ENCODE measurements at regions not wholly inside any gene's neighbourhood (a gene's known extent, or its start where the extent isn't known, plus 50 kb on each side); places are given as distances from the start of the nearest gene placed in this dataset.

DNA sequence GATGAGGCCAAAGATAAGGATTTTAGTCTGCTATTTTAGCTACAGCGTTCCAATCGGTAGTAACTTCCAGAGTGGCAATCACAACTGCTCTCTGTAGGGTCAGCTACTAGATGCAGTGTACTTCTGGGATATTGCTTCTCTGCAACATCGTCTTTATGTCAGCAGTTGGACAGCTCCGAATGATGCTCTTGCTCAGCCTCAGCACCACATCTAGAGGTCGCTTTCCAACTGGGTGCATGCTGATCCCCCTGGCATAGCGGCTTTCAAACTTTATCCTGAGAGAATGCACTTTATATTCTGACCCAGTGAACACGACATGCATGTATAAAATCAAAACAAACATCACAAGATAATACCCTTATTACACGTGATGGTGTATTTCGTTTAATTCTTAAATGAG is 219.6 kb downstream of the C11orf87 start:
- Histone ChIP-seq H3K27ac (ENCODE audit: extremely low read length, insufficient read depth, low read length) (no peak overlapping the region), H3K4me1 (ENCODE audit: insufficient read depth, low read length) (no peaks in the 10 kb centered on the region), H3K36me3 (replicated peaks in 1 of 2; ENCODE audit: control insufficient read depth in 1 of 2, insufficient read depth in 2 of 2, low read length in 2 of 2) (no peaks in the 10 kb centered on the region), H2AFZ (ENCODE audit: low read length) (no peak overlapping the region), H3K4me2 (ENCODE audit: low read depth, low read length) (no peak overlapping the region), H4K20me1 (ENCODE audit: insufficient read depth, low read length) (no peaks in the 10 kb centered on the region), H3K79me2 (ENCODE audit: insufficient read depth, low read length) (no peaks in the 10 kb centered on the region), H3K27me3 (ENCODE audit: control insufficient read depth in 1 of 2, insufficient read depth in 2 of 2, low read length in 2 of 2) (no peaks in the 10 kb centered on the region), H3K9ac (ENCODE audit: insufficient read depth, low read depth, low read length) (no peak overlapping the region), H3K4me3 (replicated peaks in 1 of 3; ENCODE audit: insufficient read depth in 1 of 3, low read depth in 2 of 3, low read length in 3 of 3) (no peak overlapping the region), H3K9me3 (ENCODE audit: low read length) (peaks cover 3% of the 10 kb centered on the region; the same call in 1 of the 2 replicates)
- in situ Hi-C loops (cut with HindIII; ENCODE audit: extremely low pct_ligation_motif_present, low pct_unique_long_range_greater_than_20kb) (no loop called here), intact Hi-C loops (cut with micrococcal nuclease; ENCODE audit: unreplicated experiment) (no loop called here)
- WGBS (ENCODE audit: low lambda C conversion rate): 26% methylated on average over 9 of the region's 9 CpGs
- ChIA-PET POLR2A (no interaction called here), CTCF (ENCODE audit: low intra/inter-chr PET ratio, low total read pairs) (no interaction called here)
- no TSS peak for BruUV-seq (replicated peaks)
- TF ChIP-seq ESRRA (CRISPR knock-in tag; IDR thresholded peaks at IDR 0.05; ENCODE audit: low read depth) (no peak), MIER2 (CRISPR knock-in tag; IDR thresholded peaks at IDR 0.05) (peak; percentile 96)
- TF ChIP-seq, protein P1, sequence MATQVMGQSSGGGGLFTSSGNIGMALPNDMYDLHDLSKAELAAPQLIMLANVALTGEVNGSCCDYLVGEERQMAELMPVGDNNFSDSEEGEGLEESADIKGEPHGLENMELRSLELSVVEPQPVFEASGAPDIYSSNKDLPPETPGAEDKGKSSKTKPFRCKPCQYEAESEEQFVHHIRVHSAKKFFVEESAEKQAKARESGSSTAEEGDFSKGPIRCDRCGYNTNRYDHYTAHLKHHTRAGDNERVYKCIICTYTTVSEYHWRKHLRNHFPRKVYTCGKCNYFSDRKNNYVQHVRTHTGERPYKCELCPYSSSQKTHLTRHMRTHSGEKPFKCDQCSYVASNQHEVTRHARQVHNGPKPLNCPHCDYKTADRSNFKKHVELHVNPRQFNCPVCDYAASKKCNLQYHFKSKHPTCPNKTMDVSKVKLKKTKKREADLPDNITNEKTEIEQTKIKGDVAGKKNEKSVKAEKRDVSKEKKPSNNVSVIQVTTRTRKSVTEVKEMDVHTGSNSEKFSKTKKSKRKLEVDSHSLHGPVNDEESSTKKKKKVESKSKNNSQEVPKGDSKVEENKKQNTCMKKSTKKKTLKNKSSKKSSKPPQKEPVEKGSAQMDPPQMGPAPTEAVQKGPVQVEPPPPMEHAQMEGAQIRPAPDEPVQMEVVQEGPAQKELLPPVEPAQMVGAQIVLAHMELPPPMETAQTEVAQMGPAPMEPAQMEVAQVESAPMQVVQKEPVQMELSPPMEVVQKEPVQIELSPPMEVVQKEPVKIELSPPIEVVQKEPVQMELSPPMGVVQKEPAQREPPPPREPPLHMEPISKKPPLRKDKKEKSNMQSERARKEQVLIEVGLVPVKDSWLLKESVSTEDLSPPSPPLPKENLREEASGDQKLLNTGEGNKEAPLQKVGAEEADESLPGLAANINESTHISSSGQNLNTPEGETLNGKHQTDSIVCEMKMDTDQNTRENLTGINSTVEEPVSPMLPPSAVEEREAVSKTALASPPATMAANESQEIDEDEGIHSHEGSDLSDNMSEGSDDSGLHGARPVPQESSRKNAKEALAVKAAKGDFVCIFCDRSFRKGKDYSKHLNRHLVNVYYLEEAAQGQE (IDR thresholded peaks at IDR 0.05; ENCODE audit: borderline replicate concordance in 1 of 2, low read depth in 1 of 2, low read length in 2 of 2): peak; percentile 66 to 94
- TF ChIP-seq, protein P2, sequence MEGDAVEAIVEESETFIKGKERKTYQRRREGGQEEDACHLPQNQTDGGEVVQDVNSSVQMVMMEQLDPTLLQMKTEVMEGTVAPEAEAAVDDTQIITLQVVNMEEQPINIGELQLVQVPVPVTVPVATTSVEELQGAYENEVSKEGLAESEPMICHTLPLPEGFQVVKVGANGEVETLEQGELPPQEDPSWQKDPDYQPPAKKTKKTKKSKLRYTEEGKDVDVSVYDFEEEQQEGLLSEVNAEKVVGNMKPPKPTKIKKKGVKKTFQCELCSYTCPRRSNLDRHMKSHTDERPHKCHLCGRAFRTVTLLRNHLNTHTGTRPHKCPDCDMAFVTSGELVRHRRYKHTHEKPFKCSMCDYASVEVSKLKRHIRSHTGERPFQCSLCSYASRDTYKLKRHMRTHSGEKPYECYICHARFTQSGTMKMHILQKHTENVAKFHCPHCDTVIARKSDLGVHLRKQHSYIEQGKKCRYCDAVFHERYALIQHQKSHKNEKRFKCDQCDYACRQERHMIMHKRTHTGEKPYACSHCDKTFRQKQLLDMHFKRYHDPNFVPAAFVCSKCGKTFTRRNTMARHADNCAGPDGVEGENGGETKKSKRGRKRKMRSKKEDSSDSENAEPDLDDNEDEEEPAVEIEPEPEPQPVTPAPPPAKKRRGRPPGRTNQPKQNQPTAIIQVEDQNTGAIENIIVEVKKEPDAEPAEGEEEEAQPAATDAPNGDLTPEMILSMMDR (CRISPR knock-in tag; IDR thresholded peaks at IDR 0.05): peak; percentile 13; the same call in 1 of the 2 replicates
- TF ChIP-seq, protein P3, sequence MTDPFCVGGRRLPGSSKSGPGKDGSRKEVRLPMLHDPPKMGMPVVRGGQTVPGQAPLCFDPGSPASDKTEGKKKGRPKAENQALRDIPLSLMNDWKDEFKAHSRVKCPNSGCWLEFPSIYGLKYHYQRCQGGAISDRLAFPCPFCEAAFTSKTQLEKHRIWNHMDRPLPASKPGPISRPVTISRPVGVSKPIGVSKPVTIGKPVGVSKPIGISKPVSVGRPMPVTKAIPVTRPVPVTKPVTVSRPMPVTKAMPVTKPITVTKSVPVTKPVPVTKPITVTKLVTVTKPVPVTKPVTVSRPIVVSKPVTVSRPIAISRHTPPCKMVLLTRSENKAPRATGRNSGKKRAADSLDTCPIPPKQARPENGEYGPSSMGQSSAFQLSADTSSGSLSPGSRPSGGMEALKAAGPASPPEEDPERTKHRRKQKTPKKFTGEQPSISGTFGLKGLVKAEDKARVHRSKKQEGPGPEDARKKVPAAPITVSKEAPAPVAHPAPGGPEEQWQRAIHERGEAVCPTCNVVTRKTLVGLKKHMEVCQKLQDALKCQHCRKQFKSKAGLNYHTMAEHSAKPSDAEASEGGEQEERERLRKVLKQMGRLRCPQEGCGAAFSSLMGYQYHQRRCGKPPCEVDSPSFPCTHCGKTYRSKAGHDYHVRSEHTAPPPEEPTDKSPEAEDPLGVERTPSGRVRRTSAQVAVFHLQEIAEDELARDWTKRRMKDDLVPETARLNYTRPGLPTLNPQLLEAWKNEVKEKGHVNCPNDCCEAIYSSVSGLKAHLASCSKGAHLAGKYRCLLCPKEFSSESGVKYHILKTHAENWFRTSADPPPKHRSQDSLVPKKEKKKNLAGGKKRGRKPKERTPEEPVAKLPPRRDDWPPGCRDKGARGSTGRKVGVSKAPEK (CRISPR knock-in tag; IDR thresholded peaks at IDR 0.05; ENCODE audit: borderline replicate concordance): no peak
- ATAC-seq (no peak), FAIRE-seq (no peak), DNase-seq (ENCODE audit: low spot score) (peak; percentile 3)

Measured in HepG2 (cell line).